Adrenal gland (tissue), 9 donors: ENCODE measurements at regions not wholly inside any gene's neighbourhood (a gene's known extent, or its start where the extent isn't known, plus 50 kb on each side); places are given as distances from the start of the nearest gene placed in this dataset.
A peak's percentile ranks its signal among the peaks of the same experiment; 100 is the strongest.

ENCODE experiments used
- DNase-seq, 7 donors: peaks; one replicate each; pipeline ENCODE4 v3.0.0-alpha.2; 2019 to 2020
- H3K27ac ChIP-seq, 5 donors: fragments of 200-600 bp; sonication (generic) in 4 of 5; 1 replicate in 3 of 5; 2 replicates in 2 of 5; pipeline versions ENCODE4 v1.5.1 to v1.8.0; 2016 to 2020; ENCODE audit warnings: mild to moderate bottlenecking in 1 of 5
- H3K27me3 ChIP-seq: fragments of 200-600 bp; 2 replicates; pipeline ENCODE4 v1.8.0; 2021
- H3K36me3 ChIP-seq, 2 donors: fragments of 200-600 bp; replicated peaks in 1 of 2; 1 replicate in 1 of 2; 2 replicates in 1 of 2; pipeline versions ENCODE4 v1.5.1 to v1.8.0; 2018 to 2022
- H3K4me1 ChIP-seq, 2 donors: fragments of 200-600 bp; replicated peaks in 1 of 2; 1 replicate in 1 of 2; 2 replicates in 1 of 2; pipeline versions ENCODE4 v1.5.1 to v1.8.0; 2018 to 2021
- H3K4me3 ChIP-seq, 4 donors: fragments of 200-600 bp; sonication (generic) in 3 of 4; one replicate each; pipeline ENCODE4 v1.5.1; 2016 to 2018
- H3K9me3 ChIP-seq, 3 donors: fragments of 200-600 bp; sonication (generic) in 1 of 3; replicated peaks in 1 of 3; 1 replicate in 2 of 3; 2 replicates in 1 of 3; pipeline versions ENCODE4 v1.5.1 to v1.8.0; 2016 to 2021
- CTCF ChIP-seq, 6 experiments: fragments of 450-650 bp in 4 of 6; fragments of 200-600 bp in 2 of 6; sonication (generic) in 1 of 6; IDR thresholded peaks; 1 replicate in 5 of 6; 2 replicates in 1 of 6; pipeline versions ENCODE4 v1.5.1 to v1.8.0; 2016 to 2021; ENCODE audit warnings: antibody characterized with exemption in 6 of 6, mild to moderate bottlenecking in 2 of 6, moderate library complexity in 1 of 6
- POLR2A ChIP-seq, 2 donors: fragments of 450-650 bp; IDR thresholded peaks; one replicate each; pipeline ENCODE4 v1.6.1; 2017; ENCODE audit warnings: antibody characterized with exemption in 2 of 2, mild to moderate bottlenecking in 2 of 2, moderate library complexity in 1 of 2
- WGBS, 4 donors: extraction: QIAGEN DNeasy Blood & Tissue Kit in 2 of 4; methylation state at CpG; one replicate each; pipeline versions ENCODE4 v1.1.5 to v1.1.7; 2013 to 2017; 5-methylcytosine and 5-hydroxymethylcytosine counted together
- intact Hi-C, 2 donors: fragments of 100-400 bp; cut with DNase I; formaldehyde crosslinking; loops; one replicate each; pipeline versions ENCODE4 v1.14.1 to v1.15.0; 2022 to 2023
- donor health status: healthy with polysubstance abuse.
- donor health status: Bipolar disorder and iron deficiency.
- donor health status: DM: yes; HTN: yes; CAD: no.
- donor health status: DM: no; HTN: no; CAD: no.
- donor health status: DM: no; HTN: no; CAD: no.

- WGBS, 4 donors, result 84 to 89% (median 88%) methylated on average over 1 of the region's 1 CpG
- peaks cover 4 to 19% of the 10 kb centered on the region in 2 donors for H3K4me1 ChIP-seq
- no peak overlapping the region for H3K4me3 ChIP-seq
- no peaks in the 10 kb centered on the region for H3K36me3 ChIP-seq
- no peak for DNase-seq
- TF ChIP-seq POLR2A (IDR thresholded peaks at IDR 0.05) (no peak), CTCF (IDR thresholded peaks at IDR 0.05) (no peak)
- no peaks in the 10 kb centered on the region for H3K27me3 ChIP-seq
- no peak overlapping the region for H3K27ac ChIP-seq
- intact Hi-C loops, result no loop called here
- H3K9me3 ChIP-seq, result no peaks in the 10 kb centered on the region
These were observed 123.7 kb upstream of the SEC61G start for GRCh38 chr7:54882694-54883093.

- Histone ChIP-seq H3K27me3 (no peaks in the 10 kb centered on the region), H3K36me3 (no peaks in the 10 kb centered on the region), H3K4me3 (no peak overlapping the region), H3K27ac (no peak overlapping the region), H3K9me3 (no peaks in the 10 kb centered on the region), H3K4me1 (peaks cover 4 to 16% of the 10 kb centered on the region in 2 donors)
- 88 to 100% (median 91%) methylated on average over 1 of the region's 1 CpG for WGBS, 4 donors
- TF ChIP-seq CTCF (IDR thresholded peaks at IDR 0.05) (no peak), POLR2A (IDR thresholded peaks at IDR 0.05) (no peak)
- intact Hi-C loops, result no loop called here
- no peak for DNase-seq
These were observed 124.6 kb upstream of the SEC61G start for GRCh38 chr7:54883576-54883975.

- no peak overlapping the region for H3K27ac ChIP-seq
- H3K4me1 ChIP-seq, result peaks cover 4 to 14% of the 10 kb centered on the region in 2 donors
- intact Hi-C loops, result no loop called here
- no peak overlapping the region for H3K4me3 ChIP-seq
- WGBS, 4 donors, result 95 to 100% (median 98%) methylated on average over 1 of the region's 1 CpG
- DNase-seq, result no peak
- TF ChIP-seq CTCF (IDR thresholded peaks at IDR 0.05), result no peak
- TF ChIP-seq POLR2A (IDR thresholded peaks at IDR 0.05), result no peak
- H3K9me3 ChIP-seq, result no peaks in the 10 kb centered on the region
- no peaks in the 10 kb centered on the region for H3K27me3 ChIP-seq
- no peaks in the 10 kb centered on the region for H3K36me3 ChIP-seq
These were observed 126.3 kb upstream of the SEC61G start for GRCh38 chr7:54885285-54885684.

GRCh38 chr7:54888067-54888733 is 129.2 kb upstream of the SEC61G start:
- peak; percentile 32 to 64 (median 43) for DNase-seq
- WGBS, 4 donors, result 27 to 42% (median 30%) methylated on average over 17 to 26 of the region's 26 CpGs
- H3K4me1 ChIP-seq, result peaks cover 0 to 3% of the 10 kb centered on the region in 2 donors
- H3K27me3 ChIP-seq, result no peaks in the 10 kb centered on the region
- peak in 1 of 2 donors; percentile 29 for TF ChIP-seq POLR2A (IDR thresholded peaks at IDR 0.05)
- TF ChIP-seq CTCF (IDR thresholded peaks at IDR 0.05), result no peak
- H3K27ac ChIP-seq, result peak overlapping the region in 3 of 5 donors; percentile 32 to 66 (median 46)
- intact Hi-C loops, result no loop called here
- no peaks in the 10 kb centered on the region for H3K9me3 ChIP-seq
- peak overlapping the region in 2 of 4 donors; percentile 21 to 52 for H3K4me3 ChIP-seq
- H3K36me3 ChIP-seq, result no peaks in the 10 kb centered on the region
